Keratinocyte (primary cell): ENCODE measurements at regions not wholly inside any gene's neighbourhood (a gene's known extent, or its start where the extent isn't known, plus 50 kb on each side); places are given as distances from the start of the nearest gene placed in this dataset.

Source experiments
- DNase-seq: peaks from one replicate; pipeline ENCODE4 v3.0.0-alpha.2; 2011; ENCODE audit warnings: low read depth, missing footprints, low spot score
- FAIRE-seq: peaks from 2 replicates; lab custom pipeline; 2011; peaks lifted over from hg19 to GRCh38; lab: Jason Lieb, UNC
- H2AFZ ChIP-seq: 2 replicates; pipeline ENCODE4 v1.6.0; 2012; ENCODE audit warnings: low read length, control low read depth, inconsistent platforms; ENCODE audit not compliant: control insufficient read depth
- H3K27ac ChIP-seq: 2 replicates; pipeline ENCODE4 v1.5.1; 2011; ENCODE audit warnings: low read length; ENCODE audit not compliant: control insufficient read depth, insufficient read depth
- H3K27me3 ChIP-seq: 3 replicates; pipeline ENCODE4 v1.6.0; 2011; ENCODE audit warnings: low read length; ENCODE audit not compliant: control insufficient read depth, insufficient read depth; ENCODE audit errors: extremely low read depth
- H3K36me3 ChIP-seq, 2 experiments: 2 replicates in 1 of 2; 3 replicates in 1 of 2; pipeline ENCODE4 v1.5.1; 2011; ENCODE audit warnings: low read length in 2 of 2, mild to moderate bottlenecking in 1 of 2; ENCODE audit not compliant: control insufficient read depth in 2 of 2, insufficient read depth in 2 of 2; ENCODE audit errors: extremely low read depth in 1 of 2
- H3K4me1 ChIP-seq: 3 replicates; pipeline ENCODE4 v1.5.1; 2011; ENCODE audit warnings: low read length; ENCODE audit not compliant: control insufficient read depth, insufficient read depth; ENCODE audit errors: extremely low read depth
- H3K4me2 ChIP-seq: 3 replicates; pipeline ENCODE4 v1.6.0; 2011; ENCODE audit warnings: low read depth, low read length; ENCODE audit not compliant: control insufficient read depth, insufficient read depth; ENCODE audit errors: extremely low read depth
- H3K4me3 ChIP-seq, 3 experiments: fragments of 200-600 bp in 1 of 3; sonication (generic) in 1 of 3; 2 replicates in 2 of 3; 3 replicates in 1 of 3; pipeline ENCODE4 v1.5.1; 2011 to 2016; ENCODE audit warnings: low read length in 3 of 3, mild to moderate bottlenecking in 3 of 3, control low read depth in 2 of 3, inconsistent platforms in 1 of 3, low read depth in 1 of 3, mixed read lengths in 1 of 3, mixed run types in 1 of 3, moderate library complexity in 1 of 3; ENCODE audit not compliant: control insufficient read depth in 2 of 3, insufficient read depth in 2 of 3; ENCODE audit errors: extremely low read depth in 1 of 3
- H3K79me2 ChIP-seq: 2 replicates; pipeline ENCODE4 v1.6.0; 2012; ENCODE audit warnings: low read length; ENCODE audit not compliant: control insufficient read depth, insufficient read depth
- H3K9ac ChIP-seq: 3 replicates; pipeline ENCODE4 v1.6.0; 2011; ENCODE audit warnings: low read length; ENCODE audit not compliant: control insufficient read depth, insufficient read depth; ENCODE audit errors: extremely low read depth
- H3K9me1 ChIP-seq: 3 replicates; pipeline ENCODE4 v1.6.0; 2011; ENCODE audit warnings: low read length; ENCODE audit not compliant: control insufficient read depth, insufficient read depth; ENCODE audit errors: extremely low read depth
- H3K9me3 ChIP-seq: 2 replicates; pipeline ENCODE4 v1.5.1; 2012; ENCODE audit warnings: low read depth, low read length; ENCODE audit not compliant: control insufficient read depth
- H4K20me1 ChIP-seq: 3 replicates; pipeline ENCODE4 v1.6.0; 2011; ENCODE audit warnings: low read length; ENCODE audit not compliant: control insufficient read depth, insufficient read depth; ENCODE audit errors: extremely low read depth
- EZH2 ChIP-seq: IDR thresholded peaks from one replicate; pipeline ENCODE4 v1.6.1; 2012; ENCODE audit warnings: inconsistent platforms, mild to moderate bottlenecking, low read length, moderate library complexity
- dilution Hi-C: fragments of 300-500 bp; cut with MboI; formaldehyde crosslinking; loops from one replicate; pipeline ENCODE4 v1.7.0; 2020; ENCODE audit warnings: low sequenced_read_pairs; ENCODE audit not compliant: extremely low pct_ligation_motif_present
- TF ChIP-seq, protein P1 (sequence below), 3 experiments: IDR thresholded peaks in 1 of 3; conservative IDR thresholded peaks in 1 of 3; optimal IDR thresholded peaks in 1 of 3; 2 replicates in 2 of 3; 3 replicates in 1 of 3; pipeline versions ENCODE3 to v1.5.1; 2011; ENCODE audit warnings: low read length in 3 of 3, mild to moderate bottlenecking in 3 of 3, moderate library complexity in 2 of 3, control low read depth in 1 of 3, inconsistent platforms in 1 of 3; ENCODE audit not compliant: insufficient read depth in 2 of 3; ENCODE audit errors: extremely low read depth in 1 of 3

DNA sequence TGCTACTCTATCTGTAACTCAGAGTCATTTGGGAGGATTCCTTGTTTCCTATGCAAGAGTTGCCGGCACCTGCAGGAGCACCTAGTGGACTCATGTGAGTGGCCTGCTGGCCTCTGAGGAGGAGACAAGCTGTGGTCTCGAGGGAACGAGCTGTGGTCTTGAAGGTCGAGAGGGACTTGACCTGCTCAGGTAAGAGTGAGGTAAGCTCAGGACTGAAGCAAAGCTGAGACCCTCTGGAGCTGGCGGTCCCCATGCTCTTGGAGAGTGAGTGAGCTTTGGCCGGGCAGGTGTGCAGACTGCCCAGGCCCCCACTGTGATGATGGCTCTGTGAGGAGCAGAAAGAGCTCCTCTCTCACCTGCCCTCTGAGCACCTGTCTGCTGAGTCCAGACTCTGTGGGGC is 214.3 kb downstream of the MYLK4 start:
- no peaks in the 10 kb centered on the region for H3K79me2 ChIP-seq
- no peaks in the 10 kb centered on the region for H4K20me1 ChIP-seq
- no peak overlapping the region for H3K4me2 ChIP-seq
- DNase-seq: no peak
- no peaks in the 10 kb centered on the region for H3K36me3 ChIP-seq
- peaks cover 9% of the 10 kb centered on the region for H3K27me3 ChIP-seq
- dilution Hi-C loops: no loop called here
- H3K4me1 ChIP-seq: peaks cover 8% of the 10 kb centered on the region
- FAIRE-seq: no peak
- H3K9me1 ChIP-seq: no peaks in the 10 kb centered on the region
- no peaks in the 10 kb centered on the region for H3K9me3 ChIP-seq
- H3K9ac ChIP-seq: no peak overlapping the region
- H2AFZ ChIP-seq: no peak overlapping the region
- no peak for TF ChIP-seq EZH2
- TF ChIP-seq, protein P1, sequence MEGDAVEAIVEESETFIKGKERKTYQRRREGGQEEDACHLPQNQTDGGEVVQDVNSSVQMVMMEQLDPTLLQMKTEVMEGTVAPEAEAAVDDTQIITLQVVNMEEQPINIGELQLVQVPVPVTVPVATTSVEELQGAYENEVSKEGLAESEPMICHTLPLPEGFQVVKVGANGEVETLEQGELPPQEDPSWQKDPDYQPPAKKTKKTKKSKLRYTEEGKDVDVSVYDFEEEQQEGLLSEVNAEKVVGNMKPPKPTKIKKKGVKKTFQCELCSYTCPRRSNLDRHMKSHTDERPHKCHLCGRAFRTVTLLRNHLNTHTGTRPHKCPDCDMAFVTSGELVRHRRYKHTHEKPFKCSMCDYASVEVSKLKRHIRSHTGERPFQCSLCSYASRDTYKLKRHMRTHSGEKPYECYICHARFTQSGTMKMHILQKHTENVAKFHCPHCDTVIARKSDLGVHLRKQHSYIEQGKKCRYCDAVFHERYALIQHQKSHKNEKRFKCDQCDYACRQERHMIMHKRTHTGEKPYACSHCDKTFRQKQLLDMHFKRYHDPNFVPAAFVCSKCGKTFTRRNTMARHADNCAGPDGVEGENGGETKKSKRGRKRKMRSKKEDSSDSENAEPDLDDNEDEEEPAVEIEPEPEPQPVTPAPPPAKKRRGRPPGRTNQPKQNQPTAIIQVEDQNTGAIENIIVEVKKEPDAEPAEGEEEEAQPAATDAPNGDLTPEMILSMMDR (optimal IDR thresholded peaks at IDR 0.05 in 1 of 3, IDR thresholded peaks at IDR 0.05 in 1 of 3, conservative IDR thresholded peaks at IDR 0.05 in 1 of 3; ENCODE audit: extremely low read depth in 1 of 3, insufficient read depth in 2 of 3, low read length in 3 of 3): no peak
- no peak overlapping the region for H3K4me3 ChIP-seq
- no peak overlapping the region for H3K27ac ChIP-seq

DNA sequence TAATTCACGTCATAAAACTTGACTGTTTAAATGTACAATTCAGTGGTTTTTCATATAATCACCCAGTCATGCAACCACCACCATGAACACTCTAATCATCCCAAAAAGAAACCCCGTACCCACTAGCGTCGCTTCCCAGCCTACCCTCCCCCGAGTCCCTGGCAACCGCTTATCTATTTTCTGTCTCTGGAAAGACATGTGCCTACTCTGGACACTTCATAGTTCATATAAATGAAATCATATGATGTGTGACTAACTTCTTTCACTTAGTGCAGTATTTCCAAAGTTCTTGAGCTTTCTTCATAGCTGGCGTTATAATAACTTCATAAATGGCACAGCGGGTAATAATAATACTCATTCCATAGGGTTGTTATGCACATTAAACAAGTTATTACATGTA is 215.2 kb downstream of the MYLK4 start:
- H3K9me3 ChIP-seq: peaks cover 3% of the 10 kb centered on the region
- no peak overlapping the region for H3K9ac ChIP-seq
- H3K4me3 ChIP-seq: no peak overlapping the region
- H3K4me1 ChIP-seq: peaks cover 13% of the 10 kb centered on the region
- FAIRE-seq: no peak
- no peaks in the 10 kb centered on the region for H4K20me1 ChIP-seq
- no peak for TF ChIP-seq EZH2
- TF ChIP-seq, protein P1 (optimal IDR thresholded peaks at IDR 0.05 in 1 of 3, IDR thresholded peaks at IDR 0.05 in 1 of 3, conservative IDR thresholded peaks at IDR 0.05 in 1 of 3; ENCODE audit: extremely low read depth in 1 of 3, insufficient read depth in 2 of 3, low read length in 3 of 3): no peak
- no peaks in the 10 kb centered on the region for H3K79me2 ChIP-seq
- dilution Hi-C loops: no loop called here
- no peak overlapping the region for H3K4me2 ChIP-seq
- no peaks in the 10 kb centered on the region for H3K36me3 ChIP-seq
- no peak for DNase-seq
- H3K27ac ChIP-seq: no peak overlapping the region
- no peaks in the 10 kb centered on the region for H3K9me1 ChIP-seq
- peaks cover 9% of the 10 kb centered on the region for H3K27me3 ChIP-seq
- H2AFZ ChIP-seq: no peak overlapping the region
